GM19351 (cell line): ENCODE measurements at regions not wholly inside any gene's neighbourhood (a gene's known extent, or its start where the extent isn't known, plus 50 kb on each side); places are given as distances from the start of the nearest gene placed in this dataset.
"Not testable (repeated sequence)": the region's sequence is repeated elsewhere in the genome, so short reads cannot be mapped to it uniquely, and the experiment has no call there.

Experiments
- ATAC-seq: cut with Tn5 transposase; IDR thresholded peaks from one replicate; pipeline ENCODE4 v1.9.1; 2021; ENCODE audit warnings: mild to moderate bottlenecking, moderate library complexity; ENCODE audit not compliant: unreplicated experiment

DNA sequence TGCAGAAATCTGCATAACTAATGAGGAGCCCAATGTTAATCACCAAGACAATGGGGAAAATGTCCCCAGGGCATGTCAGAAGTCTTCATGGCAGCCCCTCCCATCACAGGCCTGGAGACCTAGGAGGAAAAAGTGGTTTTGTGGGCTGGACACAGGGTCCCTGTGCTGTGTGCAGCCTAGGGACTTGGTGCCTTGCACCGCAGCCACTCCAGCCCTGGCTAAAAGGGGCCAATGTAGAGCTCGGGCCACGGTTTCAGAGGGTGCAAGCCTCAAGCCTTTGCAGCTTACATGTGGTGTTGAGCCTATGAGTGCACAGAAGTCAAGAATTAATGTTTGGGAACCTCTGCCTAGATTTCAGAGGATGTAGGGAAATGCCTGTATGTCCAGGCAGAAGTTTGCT, 474.3 kb upstream of the ADGRB3 start:
- ATAC-seq = not testable (repeated sequence)

DNA sequence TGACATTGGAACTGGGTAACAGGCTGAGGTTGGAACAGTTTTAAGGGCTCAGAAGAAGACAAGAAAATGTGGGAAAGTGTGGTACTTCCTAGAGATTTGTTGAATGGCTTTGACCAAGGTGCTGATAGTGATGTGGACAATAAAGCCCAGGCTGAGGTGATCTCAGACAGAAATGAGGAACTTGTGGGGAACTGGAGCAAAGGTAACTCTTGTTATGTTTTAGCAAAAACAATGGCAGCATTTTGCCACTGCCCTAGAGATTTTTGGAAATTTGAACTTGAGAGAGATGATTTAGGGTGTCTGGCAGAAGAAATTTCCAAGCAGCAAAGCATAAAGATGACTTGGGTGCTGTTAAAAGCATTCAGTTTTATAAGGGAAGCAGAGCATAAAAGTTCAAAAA, 474.7 kb upstream of the ADGRB3 start:
- no peak for ATAC-seq

DNA sequence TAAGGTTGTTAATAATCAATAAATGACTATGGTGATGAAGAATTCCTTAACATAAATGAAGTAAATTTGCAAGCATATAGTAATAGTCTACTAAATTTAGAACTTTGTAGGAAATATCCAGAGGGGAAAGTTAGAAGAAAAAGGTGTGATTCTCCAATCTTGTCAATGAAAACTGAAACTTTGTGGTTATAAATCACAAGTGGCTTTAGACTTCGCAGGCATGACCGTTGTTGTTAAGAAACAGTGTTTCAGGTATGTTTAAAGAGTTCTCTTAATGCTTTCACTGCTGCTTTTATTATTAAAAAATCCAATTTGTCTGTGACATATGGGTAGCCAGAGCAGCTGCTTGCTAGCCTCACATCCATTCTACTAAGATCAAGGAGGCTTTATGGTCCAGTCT, 475.6 kb upstream of the ADGRB3 start:
- ATAC-seq = peak; percentile 52

DNA sequence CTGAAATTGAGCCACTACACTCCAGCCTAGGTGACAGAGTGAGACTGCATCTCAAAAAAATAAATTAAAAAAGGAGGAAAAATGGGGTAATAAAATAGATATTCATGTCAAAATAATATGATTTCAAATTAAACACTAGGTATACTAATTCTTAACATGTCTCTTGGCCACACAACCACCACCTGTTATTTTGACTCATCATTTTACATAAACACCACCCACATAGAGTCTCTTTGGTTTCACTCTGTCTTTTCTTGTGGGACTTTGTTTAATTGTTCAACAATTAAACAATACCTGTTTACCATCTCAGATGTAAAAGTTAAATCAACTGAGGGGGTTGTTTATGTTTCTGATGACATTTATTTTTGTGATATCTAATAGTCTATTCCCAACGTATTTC, 476.8 kb upstream of the ADGRB3 start:
- peak; percentile 87 for ATAC-seq

DNA sequence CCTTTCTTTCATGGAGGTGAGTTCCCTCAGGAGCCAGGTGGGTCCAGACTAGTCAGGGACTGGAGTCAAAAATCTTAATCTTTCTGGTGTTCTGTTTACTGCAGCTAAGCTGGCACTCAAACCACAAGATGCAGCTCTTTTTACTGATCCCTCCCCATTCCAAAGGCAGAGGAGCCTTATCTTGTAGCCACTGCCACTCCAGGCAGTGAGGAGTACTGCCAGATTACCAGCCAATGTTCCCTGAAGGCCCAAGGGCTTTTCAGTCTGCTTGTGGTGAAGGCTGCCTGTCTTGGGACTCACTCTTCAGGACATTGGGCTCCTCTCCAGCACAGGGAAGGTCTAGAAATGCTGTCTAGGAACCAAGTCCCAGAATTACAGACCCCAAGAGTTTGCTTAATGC, 490.4 kb upstream of the ADGRB3 start:
- ATAC-seq = no peak

DNA sequence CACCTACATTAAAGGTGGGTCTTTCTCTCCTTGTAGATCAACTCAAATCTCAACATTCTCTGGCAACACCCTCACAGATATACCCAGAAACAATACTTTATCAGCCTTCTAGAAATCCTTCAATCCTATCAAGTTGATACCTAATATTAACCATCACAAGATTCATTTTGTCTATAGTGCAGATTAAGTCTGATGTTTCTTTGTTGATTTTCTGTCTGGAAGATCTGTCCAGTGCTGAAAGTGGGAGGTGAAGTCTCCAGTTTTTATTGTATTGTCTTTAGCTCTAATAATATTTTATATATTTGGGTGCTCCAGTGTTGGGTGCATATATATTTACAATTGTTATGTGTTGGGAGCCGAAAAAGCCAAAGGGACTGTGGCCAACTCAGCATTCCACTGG, 493.9 kb upstream of the ADGRB3 start:
- no peak for ATAC-seq

DNA sequence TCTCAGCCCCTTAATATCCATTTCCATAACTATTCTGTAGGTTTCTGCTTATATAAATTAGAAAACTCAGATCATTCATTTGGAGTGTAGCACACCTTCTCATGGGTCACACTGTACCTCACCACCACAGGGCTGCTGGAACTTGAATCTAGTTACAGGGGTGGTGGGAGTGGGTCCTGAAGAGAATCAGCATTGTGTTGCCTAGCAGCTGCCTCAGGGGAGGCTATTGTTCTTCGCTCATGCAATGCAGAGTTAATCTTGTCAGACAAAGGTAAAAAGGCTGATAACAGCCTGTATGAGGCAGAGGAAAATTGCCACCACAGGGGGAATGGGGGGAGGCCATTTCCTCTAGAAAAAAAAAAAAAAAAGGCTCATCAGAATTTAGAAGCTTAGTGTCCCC, 496.0 kb upstream of the ADGRB3 start:
- no peak for ATAC-seq

DNA sequence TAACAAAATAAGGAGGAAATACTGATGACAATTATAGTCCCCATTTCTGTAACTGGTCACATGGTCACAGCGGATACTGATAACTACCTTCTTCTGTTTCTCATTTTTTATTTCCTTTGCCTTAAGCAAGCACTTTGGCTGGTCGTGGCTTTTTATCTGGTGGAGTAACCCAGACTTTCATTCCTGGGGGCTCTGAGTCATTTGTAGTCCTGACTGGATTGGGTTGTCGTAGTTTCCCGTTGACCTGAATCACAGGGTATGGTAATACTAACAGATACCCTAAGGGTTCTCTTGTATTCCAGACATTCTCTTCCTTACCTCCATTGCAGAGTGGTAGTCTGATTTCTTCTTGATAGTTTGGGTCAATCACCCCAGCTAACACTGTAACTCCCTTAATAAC, 500.3 kb upstream of the ADGRB3 start:
- ATAC-seq = no peak

DNA sequence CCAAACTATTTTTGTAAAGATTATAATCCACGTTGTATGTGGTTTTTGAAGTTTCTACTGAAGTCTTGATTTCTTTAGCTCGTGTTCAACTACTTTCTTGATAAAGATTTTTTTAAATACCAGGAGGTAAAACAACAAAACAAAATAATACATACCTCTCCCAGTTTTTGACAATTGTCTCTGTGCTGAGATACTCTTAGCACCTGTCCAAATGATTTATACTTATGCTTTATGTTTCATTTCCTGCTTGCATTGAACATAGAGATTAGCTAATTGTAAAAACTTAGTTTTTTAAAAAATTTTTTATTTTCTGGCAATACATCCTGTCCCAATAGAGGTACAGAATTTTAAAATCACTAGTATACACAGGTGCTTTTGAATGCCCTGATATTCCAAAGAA, 506.9 kb upstream of the ADGRB3 start:
- ATAC-seq = no peak

DNA sequence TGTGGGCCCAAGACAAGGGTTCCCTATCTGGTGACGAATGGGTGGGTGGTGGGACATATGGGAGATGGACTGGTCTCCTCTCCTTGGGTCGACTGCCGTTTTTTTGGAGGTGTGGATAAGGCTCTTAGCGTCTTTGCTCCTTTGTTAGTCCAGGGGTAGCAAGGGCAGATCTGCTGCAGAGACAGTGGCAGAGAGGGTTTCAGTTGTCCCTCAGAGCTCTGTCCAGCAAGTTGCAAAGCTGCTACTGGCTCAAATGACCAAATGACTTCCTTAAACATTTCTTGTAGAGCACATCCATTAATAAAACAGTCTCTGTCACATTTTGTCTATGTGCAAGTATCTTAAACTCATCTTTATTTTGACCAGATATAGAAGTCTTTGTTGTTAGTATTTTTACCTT, 508.0 kb upstream of the ADGRB3 start:
- ATAC-seq = no peak

DNA sequence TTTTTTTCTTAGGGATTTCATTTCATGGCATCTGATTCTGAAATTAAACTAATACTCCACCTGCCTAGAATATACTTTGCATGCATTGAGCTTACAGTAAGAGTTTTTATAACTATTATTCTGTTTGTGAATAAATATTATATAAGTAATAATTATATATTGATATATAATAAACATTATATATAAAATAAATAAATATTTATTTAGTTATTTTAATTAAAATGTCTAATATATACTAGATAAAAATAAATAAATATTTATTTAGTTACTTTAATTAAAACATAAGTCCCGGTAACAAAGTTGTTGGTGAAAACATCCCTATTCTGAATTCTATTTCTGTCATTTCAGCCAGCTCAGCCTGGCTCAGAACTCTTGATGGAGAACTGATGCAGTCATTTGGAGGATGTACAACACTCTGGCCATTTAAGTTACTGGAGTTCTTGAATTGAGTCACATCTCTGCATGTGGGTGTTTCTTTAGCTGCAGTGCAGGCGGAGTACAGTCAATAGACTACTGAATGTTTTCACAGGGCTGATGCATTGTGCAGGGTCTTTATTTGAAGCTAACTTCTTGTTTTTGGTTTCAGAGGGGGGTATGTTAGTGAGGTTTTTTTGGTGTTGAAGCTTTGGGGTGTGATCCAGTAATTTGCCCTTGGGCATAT, 508.9 kb upstream of the ADGRB3 start:
- ATAC-seq = peak; percentile 98

DNA sequence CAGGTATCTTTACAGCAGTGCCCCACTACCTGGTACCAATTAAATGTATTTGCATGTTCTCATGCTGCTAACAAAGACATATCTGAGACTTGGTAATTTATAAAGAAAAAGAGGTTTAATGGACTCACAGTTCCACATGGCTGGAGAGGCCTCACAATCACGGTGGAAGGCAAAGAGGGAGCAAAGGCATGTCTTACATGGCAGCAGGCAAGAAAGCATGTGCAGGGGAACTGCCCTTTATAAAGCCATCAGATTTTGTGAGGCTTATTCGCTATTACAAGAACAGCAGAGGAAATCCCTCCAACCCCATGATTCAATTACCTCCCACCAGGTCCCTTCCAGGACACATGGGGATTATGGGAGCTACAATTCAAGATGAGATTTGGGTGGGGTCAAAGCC, 512.1 kb upstream of the ADGRB3 start:
- not testable (repeated sequence) for ATAC-seq

DNA sequence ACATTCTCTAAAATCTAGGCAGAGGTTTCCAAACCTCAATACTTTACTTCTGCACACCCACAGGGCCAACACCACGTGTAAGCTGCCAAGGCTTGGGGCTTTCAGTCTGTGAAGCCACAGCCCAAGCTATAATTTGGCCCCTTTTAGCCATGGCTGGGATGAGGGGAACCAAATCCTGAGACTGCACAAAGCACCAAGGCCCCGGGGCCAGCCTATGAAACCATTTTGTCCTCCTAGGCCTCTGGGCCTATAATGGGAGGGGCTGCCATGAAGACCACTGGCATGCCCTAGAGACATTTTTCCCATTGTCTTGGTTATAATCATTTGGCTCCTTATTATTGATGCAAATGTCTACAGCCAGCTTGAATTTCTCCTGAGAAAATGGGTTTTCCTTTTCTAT, 513.0 kb upstream of the ADGRB3 start:
- ATAC-seq = no peak

DNA sequence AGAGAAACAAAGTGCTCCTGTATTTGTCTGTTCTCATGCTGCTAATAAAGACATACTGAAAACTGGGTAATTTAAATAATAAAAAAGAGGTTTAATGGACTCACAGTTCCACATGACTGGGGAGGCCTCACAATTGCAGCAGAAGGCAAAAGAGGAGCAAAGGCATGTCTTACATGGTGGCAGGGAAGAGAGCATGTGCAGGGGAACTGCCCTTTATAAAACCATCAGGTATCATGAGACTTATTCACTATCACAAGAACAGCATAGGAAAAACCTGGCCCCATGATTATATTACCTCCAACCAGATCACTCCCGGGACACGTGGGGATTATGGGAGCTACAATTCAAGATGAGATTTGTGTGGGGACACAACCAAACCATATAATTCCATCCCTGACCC, 514.1 kb upstream of the ADGRB3 start:
- ATAC-seq = not testable (repeated sequence)

DNA sequence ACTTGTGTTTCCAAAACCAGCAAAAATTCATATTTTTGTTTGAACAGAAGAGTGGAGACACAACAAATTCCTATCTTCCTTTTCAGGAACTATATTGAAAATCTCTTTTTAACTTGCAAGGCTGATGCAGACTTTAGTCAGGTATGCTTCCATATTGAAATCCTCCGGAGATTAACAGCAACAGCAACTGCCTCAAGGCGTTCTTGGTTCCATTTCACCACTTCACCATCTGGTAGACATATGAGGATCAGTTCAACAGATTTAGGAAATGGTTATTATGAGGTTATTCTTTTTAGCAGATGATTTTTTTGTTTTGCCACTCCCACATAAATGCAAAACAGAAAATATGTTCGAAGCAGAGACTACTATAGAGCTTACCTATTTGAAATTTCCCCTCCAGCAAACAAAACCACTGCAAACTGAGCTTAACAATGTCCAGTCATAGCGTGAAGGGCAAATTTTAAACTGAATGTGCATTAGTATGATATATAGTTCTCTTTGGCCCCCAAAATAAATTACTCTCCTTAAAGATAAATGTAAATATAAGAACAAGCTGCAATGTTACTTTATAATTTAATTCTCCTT, 520.5 kb upstream of the ADGRB3 start:
- ATAC-seq = no peak

DNA sequence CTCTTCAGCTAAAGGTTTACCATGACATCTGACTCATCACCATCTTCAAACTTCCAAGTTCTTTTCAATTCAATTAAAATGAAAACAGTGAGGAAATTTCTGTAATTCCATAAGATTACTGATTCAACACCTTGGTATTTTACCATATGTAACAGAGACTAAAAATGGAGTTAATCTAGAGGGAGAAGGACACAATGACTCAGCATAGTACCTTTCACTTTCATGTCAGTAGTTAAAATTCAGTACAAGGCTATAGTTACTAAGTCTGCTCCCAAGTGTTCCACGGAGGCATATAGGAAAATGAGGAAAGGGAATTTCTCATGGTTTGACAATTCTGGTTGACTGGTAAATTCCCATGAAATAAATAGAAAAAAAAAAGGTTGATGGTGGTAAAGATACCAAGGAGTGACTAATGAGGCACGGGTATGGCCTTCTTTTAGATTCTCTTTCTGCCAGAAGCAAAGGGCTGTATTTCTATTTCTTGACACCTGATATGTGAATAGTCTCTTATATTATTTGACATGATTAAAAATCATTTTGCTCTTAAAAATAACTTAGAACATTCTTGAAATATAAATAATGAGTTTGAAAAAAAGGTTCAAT, 526.7 kb upstream of the ADGRB3 start:
- ATAC-seq = peak; percentile 95

DNA sequence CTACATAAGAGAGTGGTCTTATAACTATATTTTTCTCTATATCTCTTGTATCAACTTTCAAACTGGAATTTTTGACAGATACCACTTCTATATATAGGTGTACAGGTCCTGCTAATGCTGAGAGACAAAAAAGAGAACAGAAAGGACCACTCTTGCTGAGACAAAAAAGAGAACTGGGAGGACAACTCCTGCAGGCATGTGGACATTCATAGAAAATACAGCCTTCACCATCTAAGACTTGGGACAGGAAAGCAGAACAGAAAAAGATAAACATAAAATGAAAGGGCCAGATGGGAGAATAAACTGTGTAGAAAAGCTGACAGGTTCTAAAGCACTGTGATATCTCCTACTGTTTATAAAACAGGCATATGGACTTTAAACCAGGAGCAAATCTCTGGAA, 541.0 kb upstream of the ADGRB3 start:
- ATAC-seq = peak; percentile 93

DNA sequence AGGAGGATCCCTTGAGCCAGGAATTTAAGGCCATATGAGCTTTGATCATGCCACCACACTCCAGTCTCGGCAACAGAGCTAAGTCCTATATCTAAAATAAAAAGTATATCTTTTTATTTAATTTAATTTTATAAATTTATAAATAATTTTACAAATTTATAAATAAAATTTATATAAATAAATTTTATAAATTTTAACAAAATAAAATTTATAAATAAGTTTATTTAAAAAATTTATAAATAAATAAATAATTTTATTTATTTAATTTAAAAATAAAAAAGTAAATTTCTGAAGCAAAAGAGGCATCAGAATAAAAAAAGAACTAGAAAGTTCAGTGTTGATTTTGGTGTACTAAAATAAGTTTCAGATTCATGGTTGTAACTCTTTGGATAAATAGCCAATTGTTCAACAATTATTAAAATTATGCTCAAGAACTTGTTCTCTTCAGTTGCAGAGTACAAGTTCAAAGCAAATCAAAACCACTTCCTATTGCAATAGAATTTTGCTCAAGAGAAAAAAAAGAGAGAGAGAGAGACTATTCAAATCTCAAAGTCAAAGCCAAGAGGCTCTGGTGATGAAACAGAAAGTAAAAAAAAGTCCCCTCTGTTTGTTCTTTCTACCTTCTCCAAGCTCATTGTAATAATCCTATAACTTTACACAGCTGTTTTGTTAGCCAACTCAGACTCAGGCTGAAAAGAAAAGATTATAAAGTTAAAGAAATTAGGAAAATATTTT, 547.5 kb upstream of the ADGRB3 start:
- peak; percentile 89 for ATAC-seq

DNA sequence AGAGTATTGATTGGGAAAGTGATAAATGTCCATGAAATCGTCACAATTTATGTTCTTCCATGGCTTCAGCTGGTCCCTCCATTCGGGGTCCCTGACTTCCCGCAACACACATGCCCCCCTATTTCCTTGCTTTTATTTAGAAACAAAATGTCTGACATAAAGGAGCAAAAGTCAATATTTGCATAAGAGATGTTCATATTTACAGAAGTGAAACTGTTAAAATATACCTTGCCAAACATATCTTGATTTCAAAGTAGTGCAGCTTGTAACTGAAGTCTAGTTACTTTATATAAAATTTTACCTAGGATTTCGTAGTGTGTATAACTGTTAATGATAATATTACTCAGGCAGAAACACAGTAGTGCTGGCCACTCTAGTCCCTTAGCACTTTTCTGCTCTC, 548.9 kb upstream of the ADGRB3 start:
- peak; percentile 34 for ATAC-seq

DNA sequence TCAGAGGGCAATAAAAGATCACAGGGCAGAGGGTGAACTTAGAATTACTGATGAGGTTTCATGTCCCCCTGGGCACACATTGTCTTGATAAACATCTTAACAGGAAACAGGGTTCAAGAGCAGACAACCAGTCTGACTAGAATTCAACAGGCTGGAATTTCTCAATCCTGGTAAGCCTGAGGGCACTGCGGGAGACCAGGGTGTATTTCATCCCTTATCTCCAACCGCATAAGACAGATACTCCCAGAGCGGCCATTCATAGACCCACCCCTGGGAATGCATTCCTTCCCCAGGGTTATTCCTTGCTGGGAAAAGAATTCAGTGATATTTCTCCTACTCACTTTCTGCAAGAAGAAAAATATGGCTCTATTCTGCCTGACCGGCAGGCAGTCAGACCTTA, 549.5 kb upstream of the ADGRB3 start:
- ATAC-seq = not testable (repeated sequence)

DNA sequence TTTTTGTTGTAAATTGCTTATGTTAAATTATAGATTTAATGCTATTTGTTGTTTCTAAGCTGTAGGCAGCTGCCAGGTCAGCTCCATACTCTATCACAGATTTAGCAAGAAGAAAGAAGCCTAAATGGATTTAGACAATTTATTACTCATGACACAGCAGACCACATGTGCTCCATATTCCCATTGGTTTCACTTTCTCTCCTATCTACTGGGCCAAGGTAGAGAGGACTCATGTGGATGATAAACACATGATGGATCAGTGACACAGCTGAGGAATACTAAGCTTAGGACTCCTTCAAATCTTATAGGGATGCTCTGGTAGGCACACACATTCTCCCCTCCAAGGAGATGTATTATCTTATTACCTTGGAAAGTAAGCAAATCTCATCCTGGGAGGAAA, 553.0 kb upstream of the ADGRB3 start:
- ATAC-seq = no peak

DNA sequence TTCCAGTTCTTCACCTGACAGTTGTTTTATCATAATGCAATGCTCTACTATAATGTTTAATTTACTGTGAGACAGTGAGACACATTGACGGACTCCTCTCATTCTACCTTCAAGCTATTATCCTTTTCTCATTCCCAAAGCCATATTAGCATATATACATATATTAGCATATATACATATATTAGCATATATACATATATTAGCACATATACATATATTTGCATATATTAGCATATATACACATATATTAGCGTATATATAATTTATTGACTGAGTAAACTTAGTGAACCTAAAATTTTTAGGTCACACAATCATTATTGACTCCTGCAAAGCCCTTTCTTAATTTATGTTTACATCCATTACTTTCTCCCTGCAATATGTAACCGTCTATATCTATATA, 555.0 kb upstream of the ADGRB3 start:
- ATAC-seq = no peak
